Colonic mucosa (tissue), 4 donors: ENCODE measurements at regions not wholly inside any gene's neighbourhood (a gene's known extent, or its start where the extent isn't known, plus 50 kb on each side); places are given as distances from the start of the nearest gene placed in this dataset.

Experiments
- DNase-seq: peaks from one replicate; pipeline ENCODE4 v3.0.0-alpha.2; 2020
- H3K27ac ChIP-seq: fragments of 200-600 bp; one replicate; pipeline ENCODE4 v1.8.0; 2021
- H3K27me3 ChIP-seq: fragments of 200-600 bp; one replicate; pipeline ENCODE4 v1.8.0; 2021
- H3K36me3 ChIP-seq: fragments of 200-600 bp; one replicate; pipeline ENCODE4 v1.8.0; 2021
- H3K4me1 ChIP-seq: fragments of 200-600 bp; one replicate; pipeline ENCODE4 v1.8.0; 2021; ENCODE audit warnings: mild to moderate bottlenecking
- H3K4me3 ChIP-seq: fragments of 200-600 bp; one replicate; pipeline ENCODE4 v1.8.0; 2021
- H3K9ac ChIP-seq, 2 donors: one replicate each; pipeline ENCODE4 v1.7.0; 2013; ENCODE audit warnings: control low read depth in 2 of 2, low read depth in 2 of 2, low read length in 2 of 2
- H3K9me3 ChIP-seq: fragments of 200-600 bp; one replicate; pipeline ENCODE4 v1.8.0; 2021
- intact Hi-C: fragments of 100-400 bp; cut with DNase I; formaldehyde crosslinking; loops from one replicate; pipeline ENCODE4 v1.14.1; 2022
- TF ChIP-seq, protein P1 (sequence below): fragments of 200-600 bp; IDR thresholded peaks from one replicate; pipeline ENCODE4 v1.8.0; 2022; ENCODE audit warnings: antibody characterized with exemption, mild to moderate bottlenecking
- donor health status: healthy.
- donor health status: DM: no; HTN: no; CAD: no.
- donor health status: DM: no; HTN: no; CAD: no.

DNA sequence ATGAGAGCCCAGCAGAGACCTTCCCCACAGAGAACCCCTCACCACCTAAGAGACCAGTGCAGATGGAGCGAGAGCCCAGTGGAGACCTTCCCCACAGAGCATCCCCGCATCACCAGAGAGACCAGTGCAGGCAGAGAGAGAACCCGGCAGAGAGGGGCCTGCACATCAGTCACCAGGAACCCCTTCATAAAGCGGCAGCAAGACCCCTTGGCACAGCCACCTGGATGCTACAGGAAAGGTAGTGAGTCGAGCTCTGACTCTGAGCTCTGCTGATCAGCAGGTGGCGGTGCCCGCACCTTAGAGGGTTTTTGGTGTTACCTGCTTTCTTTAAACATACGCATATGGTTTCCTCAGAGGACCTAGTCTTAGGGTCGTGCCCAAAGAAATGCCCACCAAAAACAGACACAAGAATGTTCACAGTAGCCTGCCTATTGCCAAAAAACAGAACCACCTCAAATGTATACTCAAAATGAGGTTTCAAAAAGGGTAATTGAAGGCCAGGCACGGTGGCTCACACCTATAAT, 678.7 kb downstream of the BRD1 start:
- H3K9ac ChIP-seq = no peak overlapping the region
- no peaks in the 10 kb centered on the region for H3K9me3 ChIP-seq
- intact Hi-C loops = no loop called here
- no peaks in the 10 kb centered on the region for H3K36me3 ChIP-seq
- H3K4me1 ChIP-seq = no peaks in the 10 kb centered on the region
- no peak overlapping the region for H3K27ac ChIP-seq
- TF ChIP-seq, protein P1, sequence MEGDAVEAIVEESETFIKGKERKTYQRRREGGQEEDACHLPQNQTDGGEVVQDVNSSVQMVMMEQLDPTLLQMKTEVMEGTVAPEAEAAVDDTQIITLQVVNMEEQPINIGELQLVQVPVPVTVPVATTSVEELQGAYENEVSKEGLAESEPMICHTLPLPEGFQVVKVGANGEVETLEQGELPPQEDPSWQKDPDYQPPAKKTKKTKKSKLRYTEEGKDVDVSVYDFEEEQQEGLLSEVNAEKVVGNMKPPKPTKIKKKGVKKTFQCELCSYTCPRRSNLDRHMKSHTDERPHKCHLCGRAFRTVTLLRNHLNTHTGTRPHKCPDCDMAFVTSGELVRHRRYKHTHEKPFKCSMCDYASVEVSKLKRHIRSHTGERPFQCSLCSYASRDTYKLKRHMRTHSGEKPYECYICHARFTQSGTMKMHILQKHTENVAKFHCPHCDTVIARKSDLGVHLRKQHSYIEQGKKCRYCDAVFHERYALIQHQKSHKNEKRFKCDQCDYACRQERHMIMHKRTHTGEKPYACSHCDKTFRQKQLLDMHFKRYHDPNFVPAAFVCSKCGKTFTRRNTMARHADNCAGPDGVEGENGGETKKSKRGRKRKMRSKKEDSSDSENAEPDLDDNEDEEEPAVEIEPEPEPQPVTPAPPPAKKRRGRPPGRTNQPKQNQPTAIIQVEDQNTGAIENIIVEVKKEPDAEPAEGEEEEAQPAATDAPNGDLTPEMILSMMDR = no peak
- H3K4me3 ChIP-seq = no peak overlapping the region
- no peaks in the 10 kb centered on the region for H3K27me3 ChIP-seq
- DNase-seq = no peak

DNA sequence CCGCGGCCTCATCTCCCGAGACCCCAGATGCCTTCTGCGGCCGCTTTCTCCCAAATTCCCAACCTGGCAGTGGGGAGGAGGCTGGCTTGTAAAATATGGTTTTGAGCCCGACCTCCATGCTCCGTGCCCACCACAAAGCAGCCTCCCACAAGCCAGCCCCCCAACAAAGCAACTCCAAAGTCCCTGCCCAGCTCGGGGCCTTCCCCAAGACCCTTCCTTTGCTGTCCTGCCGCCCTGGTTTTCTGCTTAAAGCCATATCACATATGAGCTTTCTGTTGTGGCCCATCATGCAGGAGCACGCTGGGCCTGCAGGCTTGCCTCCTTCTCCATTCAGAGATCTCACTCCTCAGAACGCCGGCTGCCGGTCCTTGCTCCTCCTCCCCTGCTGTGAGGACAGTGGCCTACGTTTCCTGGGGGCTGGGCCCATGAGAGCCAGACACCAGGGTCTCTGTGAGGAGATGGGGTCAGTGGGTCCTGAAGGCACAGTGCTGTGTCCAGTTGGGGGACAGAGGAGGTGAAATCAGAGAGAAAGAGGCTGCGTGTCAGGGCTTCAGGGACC, 680.0 kb downstream of the BRD1 start:
- Histone ChIP-seq H3K9me3 (no peaks in the 10 kb centered on the region), H3K4me1 (no peaks in the 10 kb centered on the region), H3K27me3 (no peaks in the 10 kb centered on the region), H3K4me3 (no peak overlapping the region), H3K36me3 (no peaks in the 10 kb centered on the region), H3K9ac (no peak overlapping the region), H3K27ac (no peak overlapping the region)
- no peak for DNase-seq
- intact Hi-C loops = no loop called here
- TF ChIP-seq, protein P1 = no peak

DNA sequence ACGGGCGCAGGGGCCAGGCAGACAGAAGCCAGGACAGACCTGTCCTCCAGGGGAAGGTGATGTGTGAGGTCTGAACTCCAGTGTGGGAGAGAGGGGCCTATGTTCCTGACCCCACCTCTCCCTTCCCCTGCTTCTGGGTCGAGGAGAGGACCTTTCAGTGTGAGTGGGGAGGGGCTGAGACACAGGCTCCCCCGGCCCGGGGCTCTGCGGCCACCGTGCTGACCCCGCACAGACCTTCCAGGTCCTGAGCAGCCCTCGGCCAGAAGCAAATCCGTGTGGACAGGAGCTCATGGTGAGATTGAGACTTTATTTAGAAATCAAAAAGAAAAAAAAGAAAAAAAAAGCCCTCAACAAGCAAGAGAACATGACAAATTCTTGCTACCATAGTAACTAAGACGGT, 680.5 kb downstream of the BRD1 start:
- no peaks in the 10 kb centered on the region for H3K36me3 ChIP-seq
- DNase-seq = no peak
- TF ChIP-seq, protein P1 = no peak
- intact Hi-C loops = no loop called here
- no peak overlapping the region for H3K4me3 ChIP-seq
- H3K9ac ChIP-seq = no peak overlapping the region
- H3K27me3 ChIP-seq = no peaks in the 10 kb centered on the region
- no peak overlapping the region for H3K27ac ChIP-seq
- H3K9me3 ChIP-seq = no peaks in the 10 kb centered on the region
- H3K4me1 ChIP-seq = no peaks in the 10 kb centered on the region

DNA sequence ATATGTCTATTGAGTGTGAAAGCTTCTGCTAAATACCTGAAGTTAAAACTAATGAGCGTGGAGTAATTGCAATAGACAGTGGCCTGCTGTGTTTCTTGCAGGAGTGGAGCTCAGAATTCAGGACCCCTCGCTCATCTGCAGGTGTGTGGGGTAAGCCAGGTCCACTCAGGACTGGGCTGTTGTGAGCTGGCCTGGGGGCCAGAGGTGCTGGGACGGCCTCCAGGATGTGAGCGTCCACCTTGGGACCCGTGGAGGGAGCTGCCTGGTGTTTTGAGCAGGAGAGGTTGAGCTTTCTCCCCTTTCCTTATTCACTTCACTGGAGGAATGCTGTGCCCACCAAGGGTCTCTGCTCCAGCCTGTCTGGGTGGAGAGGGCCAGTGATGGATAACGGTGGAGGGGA, 681.2 kb downstream of the BRD1 start:
- H3K9me3 ChIP-seq = no peaks in the 10 kb centered on the region
- no peak for DNase-seq
- H3K27me3 ChIP-seq = no peaks in the 10 kb centered on the region

DNA sequence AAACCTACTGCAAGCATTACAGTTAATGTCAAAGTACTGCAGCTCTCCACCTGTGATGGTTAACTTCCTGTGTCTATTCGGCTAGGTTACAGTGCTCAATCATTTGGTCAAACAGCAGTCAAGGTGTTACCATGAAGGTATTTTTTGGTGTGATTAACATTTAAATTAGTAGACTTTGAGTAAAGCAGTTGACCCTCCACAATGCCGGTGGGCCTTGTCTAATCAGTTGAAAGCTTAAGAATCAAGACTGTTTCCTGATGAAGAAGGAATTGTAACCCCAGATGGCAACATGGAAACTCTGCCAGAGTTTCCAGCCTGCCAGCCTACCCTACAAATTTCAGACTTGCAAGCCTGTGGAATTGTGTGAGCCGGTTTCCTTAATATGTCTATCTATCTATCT, 683.9 kb downstream of the BRD1 start:
- H3K4me1 ChIP-seq = no peaks in the 10 kb centered on the region
- no peaks in the 10 kb centered on the region for H3K9me3 ChIP-seq
- H3K27me3 ChIP-seq = no peaks in the 10 kb centered on the region
- no peak overlapping the region for H3K27ac ChIP-seq
- intact Hi-C loops = no loop called here
- TF ChIP-seq, protein P1 = no peak
- no peak overlapping the region for H3K4me3 ChIP-seq
- no peak overlapping the region for H3K9ac ChIP-seq
- DNase-seq = no peak
- H3K36me3 ChIP-seq = no peaks in the 10 kb centered on the region

More for the DNA sequence above, 681.2 kb downstream of the BRD1 start:
- Histone ChIP-seq H3K27ac (no peak overlapping the region), H3K9ac (no peak overlapping the region), H3K4me1 (no peaks in the 10 kb centered on the region), H3K4me3 (no peak overlapping the region), H3K36me3 (no peaks in the 10 kb centered on the region)
- TF ChIP-seq, protein P1 = no peak
- intact Hi-C loops = no loop called here
